ENCODE measurements at regions not wholly inside any gene's neighbourhood (a gene's known extent, or its start where the extent isn't known, plus 50 kb on each side); places are given as distances from the start of the nearest gene placed in this dataset.
A peak's percentile ranks its signal among the peaks of the same experiment; 100 is the strongest.

GRCh38 chr11:69423181-69423580, 58.3 kb upstream of the LINC01488 start:
- ChIA-PET POLR2A (interaction anchor here (0.6 kb wide), 1 partner anchor 8 kb away, joined by 3 read pairs; no protein-coding TSS in a partner anchor), CTCF (no interaction called here)
- Mint-ChIP-seq H3K27ac (ENCODE audit: low read depth, unreplicated experiment) (peak overlapping the region; percentile 59), H3K9me3 (ENCODE audit: unreplicated experiment) (no peaks in the 10 kb centered on the region), H3K4me3 (ENCODE audit: unreplicated experiment) (no peak overlapping the region), H3K27me3 (ENCODE audit: insufficient read depth, unreplicated experiment) (no peaks in the 10 kb centered on the region), H3K4me1 (ENCODE audit: insufficient read depth, unreplicated experiment) (no peaks in the 10 kb centered on the region), H3K36me3 (ENCODE audit: insufficient read depth, unreplicated experiment) (peaks cover 6% of the 10 kb centered on the region)
- no TSS peak for BruUV-seq (replicated peaks)
- intact Hi-C loops (cut with micrococcal nuclease): no loop called here
- no peak for TF ChIP-seq CTCF (IDR thresholded peaks at IDR 0.05; ENCODE audit: unreplicated experiment)
- no peak for DNase-seq (ENCODE audit: unreplicated experiment)

DNA sequence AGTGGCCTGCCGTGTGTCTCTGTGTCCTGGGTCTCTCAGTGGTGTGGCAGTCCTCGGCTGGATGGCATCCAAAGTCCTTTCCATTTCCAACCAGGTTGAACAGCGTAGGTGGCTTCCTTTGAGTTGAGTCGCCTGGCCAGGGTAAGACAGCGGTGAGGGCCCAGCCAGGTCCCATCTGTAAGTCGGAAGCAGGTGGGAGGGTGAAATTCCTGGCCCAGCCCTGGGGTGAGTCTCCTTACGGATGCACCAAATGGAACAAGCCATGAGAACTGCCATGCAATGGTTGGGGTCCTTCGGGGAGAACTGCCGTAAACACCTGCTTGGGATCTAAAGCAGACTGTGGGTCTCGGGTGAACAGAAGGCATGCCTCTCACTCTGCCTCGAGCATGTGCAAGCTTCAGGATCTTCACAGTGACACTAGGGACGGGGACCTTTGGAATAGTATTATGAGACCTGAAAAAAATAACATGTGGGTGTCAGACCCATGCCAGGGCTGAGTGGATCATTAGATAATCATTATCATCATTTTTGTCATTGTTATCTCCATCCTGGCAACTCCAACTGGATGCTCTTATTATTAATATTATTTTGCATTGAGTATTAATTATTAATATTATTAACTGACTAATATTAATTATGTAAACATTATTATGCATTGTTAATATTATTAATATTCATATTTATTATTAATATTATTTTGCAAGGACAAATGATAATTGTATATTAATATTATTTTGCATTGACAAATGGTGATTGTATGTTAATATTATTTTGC, 57.7 kb upstream of the LINC01488 start:
- H3K4me1 Mint-ChIP-seq (ENCODE audit: insufficient read depth, unreplicated experiment): no peaks in the 10 kb centered on the region
- DNase-seq (ENCODE audit: unreplicated experiment): no peak
- TF ChIP-seq CTCF (IDR thresholded peaks at IDR 0.05; ENCODE audit: unreplicated experiment): no peak
- H3K27me3 Mint-ChIP-seq (ENCODE audit: insufficient read depth, unreplicated experiment): no peaks in the 10 kb centered on the region
- CTCF ChIA-PET: no interaction called here
- BruUV-seq (replicated peaks): no TSS peak
- POLR2A ChIA-PET: interaction anchor here (0.6 kb wide), 1 partner anchor 8 kb away, joined by 3 read pairs; no protein-coding TSS in a partner anchor
- H3K36me3 Mint-ChIP-seq (ENCODE audit: insufficient read depth, unreplicated experiment): peaks cover 5% of the 10 kb centered on the region
- H3K27ac Mint-ChIP-seq (ENCODE audit: low read depth, unreplicated experiment): no peak overlapping the region
- H3K9me3 Mint-ChIP-seq (ENCODE audit: unreplicated experiment): no peaks in the 10 kb centered on the region
- H3K4me3 Mint-ChIP-seq (ENCODE audit: unreplicated experiment): no peak overlapping the region
- intact Hi-C loops (cut with micrococcal nuclease): no loop called here

GRCh38 chr11:69424748-69425147, 56.7 kb upstream of the LINC01488 start:
- ChIA-PET CTCF (no interaction called here), POLR2A (no interaction called here)
- no peak for TF ChIP-seq CTCF (IDR thresholded peaks at IDR 0.05; ENCODE audit: unreplicated experiment)
- no peak overlapping the region for H3K27ac Mint-ChIP-seq (ENCODE audit: low read depth, unreplicated experiment)
- no peak overlapping the region for H3K4me3 Mint-ChIP-seq (ENCODE audit: unreplicated experiment)
- intact Hi-C loops (cut with micrococcal nuclease): no loop called here
- no peaks in the 10 kb centered on the region for H3K36me3 Mint-ChIP-seq (ENCODE audit: insufficient read depth, unreplicated experiment)
- BruUV-seq (replicated peaks): no TSS peak
- H3K27me3 Mint-ChIP-seq (ENCODE audit: insufficient read depth, unreplicated experiment): no peaks in the 10 kb centered on the region
- DNase-seq (ENCODE audit: unreplicated experiment): no peak
- no peaks in the 10 kb centered on the region for H3K4me1 Mint-ChIP-seq (ENCODE audit: insufficient read depth, unreplicated experiment)
- H3K9me3 Mint-ChIP-seq (ENCODE audit: unreplicated experiment): no peaks in the 10 kb centered on the region

GRCh38 chr11:69425444-69425843, 56.0 kb upstream of the LINC01488 start:
- no peak for DNase-seq (ENCODE audit: unreplicated experiment)
- ChIA-PET CTCF (interaction anchor here (0.6 kb wide), 1 partner anchor 49 kb away, joined by 5 read pairs; no protein-coding TSS in a partner anchor), POLR2A (no interaction called here)
- Mint-ChIP-seq H3K27me3 (ENCODE audit: insufficient read depth, unreplicated experiment) (no peaks in the 10 kb centered on the region), H3K27ac (ENCODE audit: low read depth, unreplicated experiment) (no peak overlapping the region), H3K4me1 (ENCODE audit: insufficient read depth, unreplicated experiment) (no peaks in the 10 kb centered on the region), H3K36me3 (ENCODE audit: insufficient read depth, unreplicated experiment) (no peaks in the 10 kb centered on the region), H3K9me3 (ENCODE audit: unreplicated experiment) (no peaks in the 10 kb centered on the region), H3K4me3 (ENCODE audit: unreplicated experiment) (no peak overlapping the region)
- no peak for TF ChIP-seq CTCF (IDR thresholded peaks at IDR 0.05; ENCODE audit: unreplicated experiment)
- no TSS peak for BruUV-seq (replicated peaks)
- intact Hi-C loops (cut with micrococcal nuclease): no loop called here

All from MCF 10A (cell line).